ENCODE measurements at regions not wholly inside any gene's neighbourhood (a gene's known extent, or its start where the extent isn't known, plus 50 kb on each side); places are given as distances from the start of the nearest gene placed in this dataset.
"Not testable (repeated sequence)": the region's sequence is repeated elsewhere in the genome, so short reads cannot be mapped to it uniquely, and the experiment has no call there.

- DNase-seq: peak; percentile 37
Observed at GRCh38 chr4:98828801-98829200, 100.1 kb downstream of the EIF4E start.

DNA sequence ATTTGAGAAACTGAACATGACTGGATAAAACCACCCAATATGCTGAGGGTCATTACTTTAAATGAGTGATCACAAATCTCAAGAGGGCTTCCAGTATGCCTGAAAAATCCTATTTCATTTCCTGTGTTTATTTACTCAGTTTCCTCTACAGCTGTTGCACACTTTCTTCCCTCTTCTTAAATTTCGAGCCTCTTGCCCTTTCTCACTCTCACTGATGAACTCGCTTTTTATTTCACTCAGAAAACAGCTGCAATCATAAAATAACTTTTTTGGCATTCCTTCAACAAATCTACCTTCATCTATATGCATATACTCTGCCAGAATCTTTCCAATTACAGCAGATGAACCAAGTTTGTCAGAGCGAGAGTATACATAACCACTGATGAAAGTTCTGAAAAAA is 101.3 kb downstream of the EIF4E start:
- no peak for DNase-seq

GRCh38 chr4:98822144-98822543 is 106.8 kb downstream of the EIF4E start:
- no peak for DNase-seq

GRCh38 chr4:98818116-98818515 is 110.8 kb downstream of the EIF4E start:
- not testable (repeated sequence) for DNase-seq

DNA sequence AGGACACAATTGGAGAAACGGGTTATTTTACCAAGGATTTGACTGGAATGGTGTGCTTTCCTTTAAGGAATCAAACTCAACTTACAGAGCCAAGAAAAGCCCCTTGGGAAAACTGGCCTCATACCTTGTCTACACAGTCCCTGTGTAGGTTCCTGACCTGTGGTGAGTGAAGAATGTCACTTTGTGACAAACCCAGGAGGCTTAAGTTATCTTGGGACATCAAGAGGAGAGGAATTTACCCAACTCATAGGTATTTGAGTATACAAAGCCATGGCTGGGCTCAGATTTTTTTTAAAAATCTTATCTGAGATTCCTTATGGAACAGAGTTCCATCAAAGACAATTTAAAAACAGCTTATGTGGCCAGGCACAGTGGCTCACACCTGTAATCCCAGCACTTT is 112.1 kb downstream of the EIF4E start:
- DNase-seq: no peak

GRCh38 chr4:98816386-98816785 is 112.5 kb downstream of the EIF4E start:
- DNase-seq: no peak

DNA sequence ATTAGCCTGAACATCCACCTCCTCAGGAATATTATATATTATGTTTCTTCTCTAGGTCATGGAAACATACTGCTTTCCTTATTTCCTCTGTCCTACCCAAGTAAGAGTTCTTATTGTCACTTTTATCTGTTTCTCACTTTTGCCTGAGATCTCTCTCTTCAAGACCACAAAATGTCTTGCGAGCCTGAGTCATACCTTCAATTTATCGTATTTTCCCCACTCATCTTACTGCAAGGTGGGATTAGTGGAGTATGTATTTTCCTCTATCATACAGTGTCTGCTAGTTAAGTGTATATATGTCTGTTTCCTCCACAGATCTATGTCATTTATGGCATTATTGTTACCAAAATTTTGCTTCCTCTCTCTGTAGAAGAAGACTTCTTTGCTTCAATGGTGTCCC is 124.5 kb downstream of the EIF4E start:
- DNase-seq: no peak

DNA sequence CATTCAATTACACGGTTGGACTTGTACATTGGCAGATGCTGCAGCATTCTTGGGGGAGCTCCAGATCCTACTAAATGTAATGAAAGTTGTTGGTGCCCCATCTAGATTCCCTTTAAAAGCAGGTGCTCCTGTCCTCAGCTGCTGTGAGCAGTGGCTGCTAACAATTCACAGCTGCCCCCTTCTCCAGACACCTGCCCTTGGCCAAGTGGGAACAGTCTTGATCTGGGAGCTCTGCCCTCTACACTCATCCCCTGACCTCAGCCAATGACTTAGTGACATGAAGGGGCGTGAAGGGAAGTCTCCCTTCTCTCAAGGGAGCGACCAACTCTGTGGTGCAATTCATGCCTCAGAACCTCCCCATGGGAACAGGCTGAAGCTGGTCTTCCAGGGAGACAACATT is 125.7 kb downstream of the EIF4E start:
- no peak for DNase-seq

DNA sequence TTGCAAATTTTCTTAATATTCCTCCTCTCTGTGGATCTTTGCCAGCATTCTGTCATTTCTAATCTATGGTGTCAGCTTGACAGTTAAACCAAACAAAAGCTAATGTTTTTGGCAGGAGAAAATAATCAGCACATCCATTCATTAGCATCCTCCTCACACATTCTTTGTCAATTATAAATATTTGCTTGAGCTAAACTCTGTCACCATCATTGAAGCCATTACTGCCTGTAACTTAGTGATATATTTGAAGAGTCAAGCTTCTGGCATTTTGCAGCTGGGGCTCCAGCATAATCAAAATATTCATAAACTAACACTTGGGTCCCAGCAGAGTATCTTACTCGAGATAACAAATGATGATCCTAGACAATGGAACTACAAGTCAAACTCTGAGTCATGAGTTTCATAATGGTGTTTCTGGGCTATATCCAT is 126.1 kb downstream of the EIF4E start:
- DNase-seq: peak; percentile 3

DNA sequence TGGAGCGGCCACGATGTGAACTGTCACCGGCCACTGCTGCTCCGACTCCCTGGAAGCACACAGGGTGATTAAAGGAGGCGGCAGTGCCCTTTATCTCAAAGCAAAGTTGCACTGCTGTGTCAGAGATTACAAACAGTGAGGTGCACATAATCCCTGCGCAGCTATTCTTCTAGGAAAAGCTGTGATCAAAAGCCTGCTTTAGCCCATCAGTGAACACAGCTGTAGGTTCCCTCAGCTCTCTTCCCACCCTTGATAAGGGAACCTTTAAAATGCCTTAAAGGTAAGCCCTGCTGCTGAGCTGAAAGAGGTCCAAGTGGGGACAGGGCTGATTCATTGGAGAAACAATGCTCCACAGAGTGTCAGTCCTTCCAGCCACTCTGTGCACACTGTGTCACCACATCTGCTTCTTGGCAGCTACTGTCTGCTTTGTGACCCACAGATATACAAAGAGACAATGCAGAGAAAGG is 127.6 kb downstream of the EIF4E start:
- no peak for DNase-seq

DNA sequence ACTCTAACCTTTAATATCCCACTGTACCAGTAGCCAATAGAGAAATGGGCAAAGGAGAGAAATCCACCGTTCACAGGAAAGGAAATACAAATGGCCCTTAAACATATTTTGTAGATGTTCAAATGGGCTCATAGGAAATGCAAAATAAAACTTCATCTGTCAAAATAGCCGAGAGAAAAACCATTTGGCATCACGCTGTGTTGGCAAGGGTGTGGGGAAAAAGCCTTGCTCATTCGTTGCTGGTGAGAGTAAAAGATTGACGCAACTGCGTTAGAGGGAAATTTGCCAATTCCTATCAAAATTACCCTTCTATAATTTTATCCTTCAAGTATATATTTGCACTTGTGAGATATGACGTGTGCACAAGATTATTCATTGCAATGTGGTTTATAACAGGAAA is 131.9 kb downstream of the EIF4E start:
- DNase-seq: no peak

DNA sequence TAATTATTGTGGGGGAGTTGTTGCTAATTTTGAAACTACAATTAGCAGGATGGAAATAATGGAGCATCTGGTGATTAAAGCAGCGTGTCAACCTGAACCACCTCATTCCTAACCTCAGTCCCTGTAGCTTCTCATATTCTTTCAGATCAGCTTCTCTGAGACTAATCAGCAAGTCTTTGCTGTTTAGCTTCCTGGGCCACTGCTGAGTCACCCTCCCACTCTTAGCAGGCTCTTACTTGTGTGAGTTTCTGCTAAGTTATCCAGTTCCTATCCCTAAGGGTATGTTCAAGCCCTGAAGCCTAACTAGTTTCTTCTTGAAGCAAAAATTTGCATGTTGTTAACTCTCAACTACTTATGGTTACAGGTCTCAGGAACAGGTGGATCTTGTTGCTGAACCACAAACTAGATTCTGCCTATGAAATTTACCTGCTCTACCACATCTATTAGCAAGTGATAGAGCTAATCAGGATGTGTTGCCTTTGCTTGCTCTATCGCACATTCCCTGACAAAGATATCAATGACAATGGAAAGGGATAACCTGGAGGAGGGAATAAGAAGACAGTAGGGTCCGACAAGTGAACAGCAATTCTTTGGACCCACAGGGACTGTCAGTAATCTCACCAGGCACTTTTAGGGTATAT is 134.2 kb downstream of the EIF4E start:
- no peak for DNase-seq

DNA sequence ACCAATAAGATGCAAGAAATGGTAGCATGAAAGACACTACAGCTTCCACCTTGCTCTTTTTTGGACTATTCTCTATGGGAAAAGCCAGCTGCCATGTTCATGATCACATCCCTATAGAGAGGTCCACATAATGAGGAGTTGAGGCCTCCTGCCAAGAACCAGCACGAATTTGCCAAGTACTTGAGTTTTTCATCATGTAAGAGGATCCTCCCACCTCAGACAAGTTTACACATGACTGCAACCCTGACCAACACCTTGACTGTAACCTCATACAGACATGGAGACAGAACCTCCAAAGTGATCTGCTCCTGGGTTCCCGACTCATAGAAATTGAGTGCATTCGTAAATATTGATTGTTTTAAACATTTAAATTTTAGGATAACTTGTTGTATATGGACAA is 135.2 kb upstream of the TSPAN5 start:
- no peak for DNase-seq

- peak; percentile 39 for DNase-seq
Observed at GRCh38 chr4:98786866-98787265, 128.5 kb upstream of the TSPAN5 start.

DNA sequence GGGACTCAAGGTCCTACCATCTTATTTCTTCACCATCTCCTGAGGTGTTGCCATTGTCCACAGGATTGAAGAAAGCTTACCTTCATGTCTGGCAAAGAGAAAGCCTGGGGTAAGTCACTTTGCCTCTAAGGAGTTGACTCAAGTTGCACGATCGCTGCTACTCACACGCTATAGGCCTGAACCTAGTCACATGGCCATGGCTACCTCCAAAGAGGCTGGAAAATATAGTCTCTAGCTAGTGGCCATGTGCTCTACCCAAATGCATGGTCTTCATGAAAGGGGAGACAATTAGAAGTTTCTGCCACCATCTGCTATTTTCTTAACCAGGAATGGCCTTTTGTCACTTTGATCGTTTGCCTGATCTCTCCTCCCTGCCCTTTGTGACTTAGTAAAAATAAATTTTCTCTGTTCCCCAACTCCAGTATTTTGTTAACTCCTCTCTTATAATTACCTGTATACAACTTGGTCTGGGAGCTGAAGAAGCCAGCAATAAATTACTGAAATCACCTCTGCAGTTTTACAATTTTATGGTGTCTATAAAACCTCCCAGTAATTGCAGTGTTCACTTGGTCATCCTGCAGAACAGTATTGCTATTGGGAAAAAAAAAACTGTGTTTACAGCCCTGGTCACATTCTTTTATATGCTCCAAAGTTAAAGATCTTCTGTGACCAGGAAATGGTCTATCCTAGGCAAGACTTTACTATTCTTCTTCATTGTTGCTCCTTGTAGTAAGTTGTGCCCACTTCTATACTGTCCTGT is 126.7 kb upstream of the TSPAN5 start:
- DNase-seq: no peak

GRCh38 chr4:98781641-98782357 is 123.4 kb upstream of the TSPAN5 start:
- no peak for DNase-seq

DNA sequence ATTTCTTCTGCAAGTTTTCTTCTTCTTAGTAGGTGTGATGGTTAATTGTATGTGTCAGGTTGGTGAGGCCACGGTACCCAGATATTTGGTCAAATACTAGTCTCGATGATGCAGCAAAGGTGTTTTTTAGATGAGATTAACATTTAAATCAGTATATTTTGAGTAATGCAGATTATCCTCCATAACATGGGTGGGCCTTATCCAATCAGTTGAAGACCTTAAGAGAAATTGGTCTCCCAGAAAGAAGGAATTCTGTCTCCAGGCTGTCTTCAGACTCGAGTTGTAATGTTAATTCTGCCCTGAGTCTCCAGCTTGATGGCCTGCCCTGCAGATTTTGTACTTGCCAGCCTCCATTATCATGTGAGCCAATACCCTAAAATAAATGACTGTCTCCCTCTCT is 122.5 kb upstream of the TSPAN5 start:
- DNase-seq: no peak

DNA sequence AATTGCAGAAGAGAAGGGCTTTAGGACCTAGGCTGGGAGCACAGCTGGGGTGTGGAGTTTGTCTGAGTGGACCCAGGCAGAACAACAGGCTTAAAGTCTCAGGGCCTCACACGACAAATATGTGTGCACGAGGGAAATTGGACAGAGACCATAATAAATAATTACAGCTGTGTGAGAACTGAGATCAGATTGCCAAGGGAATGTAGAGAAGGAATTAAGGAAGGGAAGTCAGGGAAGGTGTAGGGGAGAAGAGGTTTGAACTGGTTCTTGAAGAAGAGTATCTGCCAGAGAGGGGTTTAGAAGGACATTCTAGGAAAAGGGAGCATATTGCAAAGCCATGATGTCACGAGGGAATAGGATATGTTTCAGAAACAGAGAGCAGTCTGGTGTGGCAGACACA is 120.7 kb upstream of the TSPAN5 start:
- no peak for DNase-seq

DNA sequence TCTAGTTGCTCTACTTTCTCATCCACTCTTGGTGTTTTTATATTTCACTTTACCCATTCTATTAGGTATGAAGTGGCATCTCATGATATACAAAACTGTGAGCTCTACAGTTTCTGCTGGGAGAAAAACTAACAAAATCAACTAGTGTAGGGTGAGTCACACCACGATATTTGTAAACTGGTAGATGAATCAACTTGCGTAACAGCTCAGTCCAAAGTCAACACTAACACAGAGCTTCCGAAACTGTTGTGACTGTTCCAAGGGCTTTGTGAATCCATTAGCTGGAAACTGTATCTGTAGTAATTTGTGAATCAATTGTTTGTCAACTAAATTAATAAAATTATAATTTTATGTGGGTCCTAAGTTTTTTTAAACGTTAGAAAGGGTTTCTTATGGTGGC is 119.8 kb upstream of the TSPAN5 start:
- peak; percentile 49 for DNase-seq

DNA sequence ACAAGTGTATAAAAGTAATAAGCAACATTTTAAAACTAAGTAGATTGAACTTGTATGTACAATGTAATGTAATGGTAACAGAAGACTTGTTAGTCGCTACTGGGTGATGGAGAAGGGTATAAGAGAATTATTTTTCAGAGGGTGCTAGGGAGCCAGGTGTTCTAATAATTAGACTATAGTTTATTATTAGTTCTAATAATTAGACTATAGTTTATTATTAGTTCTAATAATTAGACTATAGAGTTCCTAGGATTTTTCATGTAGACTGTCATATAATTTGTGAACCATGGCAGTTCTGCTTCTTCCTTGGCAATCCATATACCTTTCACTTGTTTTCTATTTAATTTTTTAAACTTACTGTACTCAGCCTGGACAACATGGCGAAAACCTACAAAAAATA is 117.3 kb upstream of the TSPAN5 start:
- DNase-seq: no peak

GRCh38 chr4:98773638-98774037 is 115.2 kb upstream of the TSPAN5 start:
- DNase-seq: peak; percentile 77

GRCh38 chr4:98771959-98772632 is 113.7 kb upstream of the TSPAN5 start:
- DNase-seq: no peak

DNA sequence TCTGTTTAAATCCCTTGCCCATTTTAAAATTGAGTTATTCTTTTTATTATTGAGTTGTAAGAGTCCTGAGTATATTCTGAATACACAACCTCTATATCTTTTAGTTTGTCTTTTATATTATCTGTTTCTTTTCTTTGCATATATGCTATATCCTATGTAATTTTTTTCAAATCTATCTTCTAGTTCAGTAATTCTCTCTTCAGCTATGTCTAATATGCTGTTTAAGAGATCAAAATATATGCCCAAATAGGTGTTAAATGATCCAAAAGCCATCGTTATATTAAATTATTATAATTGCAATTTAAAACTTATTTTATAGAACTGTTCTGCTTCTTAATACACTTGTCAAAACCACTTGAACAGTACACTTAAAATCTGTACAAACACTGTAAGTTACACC is 107.4 kb upstream of the TSPAN5 start:
- no peak for DNase-seq

Data from dermis blood vessel endothelial cell (primary cell).